ENCODE measurements at regions not wholly inside any gene's neighbourhood (a gene's known extent, or its start where the extent isn't known, plus 50 kb on each side); places are given as distances from the start of the nearest gene placed in this dataset.

DNA sequence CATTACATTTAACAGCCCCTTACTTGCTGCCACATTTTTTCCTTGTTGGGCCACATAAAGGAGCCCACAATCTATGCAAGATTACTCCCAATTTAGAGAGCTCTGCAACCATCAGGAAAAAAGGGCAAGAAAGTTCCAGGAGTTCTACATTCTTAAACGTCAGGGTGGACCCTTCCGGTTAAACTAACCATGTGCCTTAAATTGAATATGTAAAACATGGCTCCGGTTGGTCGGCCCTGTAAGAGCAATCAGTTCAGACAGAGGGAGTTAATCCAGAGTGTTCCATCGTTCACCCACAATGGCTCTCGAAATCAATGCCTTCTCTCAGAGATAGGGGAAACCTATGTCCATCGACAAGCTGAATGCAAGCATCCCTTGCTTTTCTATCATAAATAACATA lies 253.7 kb upstream of the PFKP start:
- no peak for DNase-seq (ENCODE audit: extremely low read depth, low read depth)

DNA sequence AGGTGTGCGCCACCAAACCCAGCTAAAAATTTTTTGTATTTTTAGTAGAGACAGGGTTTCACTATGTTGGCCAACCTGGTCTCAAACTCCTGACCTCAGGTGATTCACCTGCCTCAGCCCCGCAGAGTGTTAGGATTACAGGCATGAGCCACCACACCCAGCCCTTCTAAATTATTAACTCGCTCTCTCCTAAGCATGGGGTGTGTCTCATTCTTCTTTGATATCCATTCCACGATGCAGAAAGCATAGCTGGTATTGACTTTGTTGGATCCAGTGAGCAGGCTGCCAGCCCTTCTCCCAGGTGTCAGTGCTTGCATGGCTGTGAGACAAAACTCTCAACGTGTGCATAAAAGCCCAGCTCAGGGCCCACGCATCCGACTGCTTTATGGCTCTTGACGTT lies 254.1 kb upstream of the PFKP start:
- no peak for DNase-seq (ENCODE audit: extremely low read depth, low read depth)

GRCh38 chr10:2812631-2813030 lies 254.7 kb upstream of the PFKP start:
- DNase-seq (ENCODE audit: extremely low read depth, low read depth) = no peak

GRCh38 chr10:2800178-2800577 lies 267.2 kb upstream of the PFKP start:
- no peak for DNase-seq (ENCODE audit: extremely low read depth, low read depth)

DNA sequence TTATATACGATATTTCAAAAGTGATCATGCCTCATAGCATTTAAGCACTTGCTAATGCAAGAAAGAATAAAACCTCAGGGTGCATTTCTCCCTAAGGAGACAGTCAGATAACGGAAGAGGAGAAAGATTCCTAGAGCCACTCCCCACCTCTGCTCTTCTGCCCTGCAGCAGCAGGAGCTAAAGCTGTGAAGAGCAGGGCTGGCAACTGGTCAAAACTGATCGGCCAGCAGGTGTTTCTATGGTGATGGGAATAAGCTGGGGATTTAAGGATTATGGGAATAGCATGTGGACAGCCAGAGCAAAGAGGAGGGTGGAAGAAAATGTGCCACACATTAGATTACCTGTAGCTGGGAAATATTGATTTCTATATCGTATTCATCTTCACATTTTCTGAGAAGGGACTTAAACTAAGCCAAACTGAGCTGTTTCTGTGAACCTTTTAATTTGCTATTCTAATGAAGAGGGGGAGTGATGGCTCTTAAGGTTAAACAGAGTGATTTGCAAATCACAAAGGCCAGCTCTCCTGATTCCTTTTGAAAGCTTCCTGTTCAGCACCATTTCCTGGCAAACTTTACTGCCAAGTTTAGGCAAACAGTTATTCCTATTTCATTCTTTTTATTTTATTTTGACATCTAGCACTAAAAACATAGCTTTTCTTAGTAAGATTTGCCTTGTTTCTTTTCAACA lies 268.9 kb upstream of the PFKP start:
- DNase-seq (ENCODE audit: extremely low read depth, low read depth) = no peak

DNA sequence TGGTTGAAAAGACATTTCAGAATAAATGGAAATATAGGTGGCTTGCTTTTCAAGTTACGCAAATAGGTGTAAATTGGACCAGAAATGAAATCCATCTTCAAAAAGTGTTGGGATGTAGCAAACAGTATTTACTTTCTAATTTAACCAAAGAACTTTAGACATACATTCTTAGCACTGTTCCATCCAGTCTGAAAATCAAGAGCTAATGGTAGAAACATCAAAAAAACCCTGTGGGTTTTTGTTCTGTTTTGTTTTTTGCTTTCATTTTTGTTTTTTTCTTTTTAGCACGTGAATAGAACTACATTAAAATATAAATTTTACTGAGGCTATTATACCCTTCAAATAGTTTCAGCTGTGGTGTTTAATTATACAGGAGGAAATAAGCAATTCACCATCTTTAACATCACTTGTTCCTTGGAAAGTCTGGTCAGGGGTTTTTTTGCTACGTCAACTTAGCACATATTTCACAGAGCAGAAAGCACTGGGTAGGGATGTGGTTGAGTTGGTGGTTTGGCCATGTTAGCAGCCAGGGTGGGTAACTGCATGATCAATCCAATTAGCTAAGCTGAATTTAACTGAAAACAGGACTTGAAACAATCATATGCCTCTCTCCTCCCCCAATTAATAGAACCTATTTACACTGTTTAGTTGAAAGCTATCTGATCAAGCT lies 275.4 kb upstream of the PFKP start:
- DNase-seq (ENCODE audit: extremely low read depth, low read depth) = no peak

- no peak for DNase-seq (ENCODE audit: extremely low read depth, low read depth)
Measured at GRCh38 chr10:2790396-2791188, 276.8 kb upstream of the PFKP start.

DNA sequence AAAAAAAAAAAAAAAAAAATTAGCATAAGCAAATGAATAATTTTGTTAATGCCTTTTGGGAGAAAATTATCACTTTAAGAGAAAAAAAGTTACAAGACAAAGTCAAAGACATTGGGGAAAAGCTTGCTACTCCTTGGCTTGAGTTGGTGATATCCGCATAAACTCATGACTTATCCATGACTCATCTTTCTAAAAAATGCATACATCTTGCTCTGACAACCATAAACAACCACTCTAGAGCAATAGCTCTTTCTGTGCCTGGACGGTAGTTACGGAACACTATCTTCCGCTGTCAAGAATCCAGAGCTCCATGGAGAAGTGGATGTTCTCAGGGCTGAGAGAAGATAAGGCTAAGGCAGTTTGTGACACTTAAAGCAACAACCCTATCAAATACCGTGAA lies 281.1 kb upstream of the PFKP start:
- no peak for DNase-seq (ENCODE audit: extremely low read depth, low read depth)

DNA sequence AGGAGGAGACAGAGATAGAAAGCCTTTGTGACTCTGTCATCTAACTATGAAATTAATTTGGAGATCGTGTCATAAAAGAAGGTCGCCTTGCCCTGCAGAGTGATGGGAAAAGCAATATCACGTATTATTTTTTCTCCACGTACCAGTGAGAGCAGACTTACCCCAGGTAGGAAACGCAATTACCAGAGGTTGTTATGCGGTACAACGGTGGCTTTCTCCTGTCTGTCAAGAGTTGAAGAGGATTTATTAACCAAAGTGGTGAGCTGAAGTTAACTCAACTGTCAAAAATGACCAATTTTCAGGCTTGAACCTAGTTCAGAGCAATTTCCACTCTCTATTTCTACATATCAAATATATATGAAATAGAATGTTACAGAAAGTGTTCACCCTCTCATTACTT lies 282.6 kb upstream of the PFKP start:
- DNase-seq (ENCODE audit: extremely low read depth, low read depth) = no peak

GRCh38 chr10:2782950-2783349 lies 284.4 kb upstream of the PFKP start:
- DNase-seq (ENCODE audit: extremely low read depth, low read depth) = no peak

DNA sequence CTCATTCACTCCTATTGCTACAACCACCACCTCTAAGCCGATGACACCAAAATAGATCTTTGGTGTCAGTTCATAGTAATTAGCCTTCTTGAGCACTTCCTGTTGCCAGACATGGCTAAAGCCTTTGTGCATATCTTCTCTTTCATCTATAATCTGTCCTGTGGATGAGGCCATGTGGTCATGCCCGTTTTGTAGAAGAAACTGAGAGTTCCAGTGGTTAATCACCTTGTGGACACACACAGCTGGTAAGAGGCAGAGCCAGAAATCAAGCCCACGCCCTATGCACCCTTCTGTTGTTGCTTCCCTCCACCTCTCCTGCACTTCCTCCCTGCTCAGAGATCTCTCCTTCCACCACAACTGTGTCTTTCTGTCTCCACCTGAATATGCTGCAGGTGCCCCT lies 285.1 kb upstream of the PFKP start:
- no peak for DNase-seq (ENCODE audit: extremely low read depth, low read depth)

GRCh38 chr10:2777666-2778355 lies 289.5 kb upstream of the PFKP start:
- no peak for DNase-seq (ENCODE audit: extremely low read depth, low read depth)

- DNase-seq (ENCODE audit: extremely low read depth, low read depth) = no peak
Measured at GRCh38 chr10:2772816-2773631, 294.3 kb upstream of the PFKP start.

DNA sequence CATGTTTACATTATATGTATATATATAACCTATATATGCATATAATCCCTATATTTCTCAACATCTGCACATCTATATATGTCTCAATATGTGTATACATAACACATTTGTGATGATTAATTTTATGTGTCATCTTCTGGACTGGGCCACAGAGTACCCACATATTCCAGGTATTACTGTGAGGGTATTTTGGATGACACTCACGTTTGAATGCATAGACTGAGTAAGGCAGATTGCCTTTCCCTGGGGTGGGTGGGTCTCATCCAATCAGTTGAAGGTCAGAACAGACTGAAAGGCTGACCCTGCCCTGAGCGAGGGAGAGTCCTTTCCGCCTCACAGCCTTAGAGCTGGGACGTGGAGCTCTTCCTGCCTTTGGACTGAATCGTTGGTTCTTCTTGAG lies 295.2 kb upstream of the PFKP start:
- no peak for DNase-seq (ENCODE audit: extremely low read depth, low read depth)

GRCh38 chr10:2767293-2767692 lies 300.1 kb upstream of the PFKP start:
- peak; percentile 8 for DNase-seq (ENCODE audit: extremely low read depth, low read depth)

GRCh38 chr10:2761971-2762370 lies 305.4 kb upstream of the PFKP start:
- no peak for DNase-seq (ENCODE audit: extremely low read depth, low read depth)

- DNase-seq (ENCODE audit: extremely low read depth, low read depth) = no peak
Measured at GRCh38 chr10:2761311-2761710, 306.0 kb upstream of the PFKP start.

GRCh38 chr10:2760736-2761135 lies 306.6 kb upstream of the PFKP start:
- no peak for DNase-seq (ENCODE audit: extremely low read depth, low read depth)

GRCh38 chr10:2759233-2759632 lies 308.1 kb upstream of the PFKP start:
- DNase-seq (ENCODE audit: extremely low read depth, low read depth) = no peak

DNA sequence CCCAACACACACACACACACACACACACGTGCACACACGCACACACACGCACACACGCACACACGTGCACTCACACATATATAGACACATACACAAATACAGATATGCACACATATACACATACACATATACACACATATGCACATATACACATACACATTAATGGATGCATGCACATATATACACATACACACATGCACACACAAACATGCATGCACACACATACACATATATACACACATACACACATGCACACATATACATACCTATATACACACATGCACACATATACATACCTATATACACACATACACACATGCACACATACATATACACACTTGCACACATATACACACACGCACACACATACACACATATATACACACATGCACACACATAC lies 312.4 kb upstream of the PFKP start:
- no peak for DNase-seq (ENCODE audit: extremely low read depth, low read depth)
